K562 (cell line): ENCODE measurements at regions not wholly inside any gene's neighbourhood (a gene's known extent, or its start where the extent isn't known, plus 50 kb on each side); places are given as distances from the start of the nearest gene placed in this dataset.

ENCODE experiments used
- ATAC-seq: fragments of 200-7000 bp; cut with Tn5 transposase; 3 replicates; pipeline ENCODE4 v1.9.1; 2020; ENCODE audit warnings: moderate library complexity
- BruUV-seq: library from RNA; stranded (reverse); fragments of 400-500 nt; replicated peaks from 2 replicates; lab custom pipeline; 2021; lab: Mats Ljungman, UMichigan
- CTCF ChIA-PET: fragments of 300-600 bp; formaldehyde crosslinking; extraction: SDS; loops from one replicate; lab custom pipeline; 2021; ENCODE audit warnings: low intra/inter-chr PET ratio; lab: Yijun Ruan, JAX
- POLR2A ChIA-PET: fragments of 300-600, 350-650 bp; sonication (Branson Sonifier 250); formaldehyde crosslinking; extraction: SDS; loops from one replicate; lab custom pipeline; 2021; ENCODE audit warnings: antibody characterized with exemption, inconsistent platforms; lab: Yijun Ruan, JAX
- DNase-seq, 4 experiments: peaks; one replicate each; pipeline versions ENCODE4 v3.0.0 to v3.0.0-alpha.2; 2011 to 2018; ENCODE audit warnings: low spot score in 3 of 4, mixed read lengths in 3 of 4; ENCODE audit errors: extremely low read depth in 1 of 4
- FAIRE-seq: peaks from 2 replicates; lab custom pipeline; 2011; peaks lifted over from hg19 to GRCh38; lab: Jason Lieb, UNC
- H2AFZ ChIP-seq: 2 replicates; pipeline ENCODE4 v1.6.0; 2011; ENCODE audit warnings: low read depth, low read length, control low read depth, inconsistent platforms
- H3K27ac ChIP-seq: fragments of 200-600 bp; 3 replicates; pipeline ENCODE4 v1.8.0; 2011; ENCODE audit warnings: low read depth, mild to moderate bottlenecking, control low read depth, inconsistent platforms, low read length, moderate library complexity, mixed read lengths; ENCODE audit errors: extremely low read depth
- H3K27me3 ChIP-seq, 2 experiments: fragments of 300-600 bp in 1 of 2; 2 replicates in 1 of 2; 3 replicates in 1 of 2; pipeline versions ENCODE4 v1.6.0 to v1.8.0; 2011; ENCODE audit warnings: inconsistent platforms in 2 of 2, low read length in 2 of 2, mild to moderate bottlenecking in 1 of 2, mixed read lengths in 1 of 2, moderate library complexity in 1 of 2; ENCODE audit not compliant: control insufficient read depth in 2 of 2, insufficient read depth in 2 of 2
- H3K36me3 ChIP-seq: fragments of 300-600 bp; 3 replicates; pipeline ENCODE4 v1.8.0; 2011; ENCODE audit warnings: mild to moderate bottlenecking, low read length, inconsistent platforms; ENCODE audit not compliant: control insufficient read depth, insufficient read depth
- H3K4me1 ChIP-seq, 2 experiments: fragments of 200-600 bp in 1 of 2; replicated peaks in 1 of 2; 2 replicates in 1 of 2; 3 replicates in 1 of 2; pipeline versions ENCODE4 v1.5.1 to v1.8.0; 2011; ENCODE audit warnings: inconsistent platforms in 2 of 2, low read length in 2 of 2, mild to moderate bottlenecking in 1 of 2, mixed read lengths in 1 of 2, moderate library complexity in 1 of 2; ENCODE audit not compliant: control insufficient read depth in 2 of 2, insufficient read depth in 2 of 2
- H3K4me2 ChIP-seq: 2 replicates; pipeline ENCODE4 v1.6.1; 2011; ENCODE audit warnings: low read length, control low read depth, inconsistent platforms, mixed read lengths; ENCODE audit not compliant: insufficient read depth
- H3K4me3 ChIP-seq: fragments of 200-600 bp; sonication (generic), shearing (Covaris generic); 2 replicates; pipeline ENCODE4 v1.5.1; 2016; ENCODE audit warnings: control low read depth, inconsistent platforms
- H3K79me2 ChIP-seq: fragments of 200-600 bp; 3 replicates; pipeline ENCODE4 v1.8.0; 2011; ENCODE audit warnings: low read length, inconsistent platforms; ENCODE audit not compliant: control insufficient read depth, insufficient read depth
- H3K9ac ChIP-seq, 2 experiments: 2 replicates each; pipeline versions ENCODE4 v1.6.0 to v1.6.1; 2011; ENCODE audit warnings: low read depth in 2 of 2, low read length in 2 of 2, control low read depth in 1 of 2, inconsistent platforms in 1 of 2, mild to moderate bottlenecking in 1 of 2, mixed read lengths in 1 of 2; ENCODE audit not compliant: insufficient read depth in 1 of 2
- H3K9me1 ChIP-seq: one replicate; pipeline ENCODE4 v1.6.0; 2011; ENCODE audit warnings: inconsistent platforms, mild to moderate bottlenecking, low read length, moderate library complexity; ENCODE audit not compliant: control insufficient read depth, insufficient read depth
- H3K9me3 ChIP-seq: replicated peaks from 2 replicates; pipeline ENCODE4 v1.5.1; 2011; ENCODE audit warnings: low read depth, low read length, inconsistent platforms; ENCODE audit not compliant: control insufficient read depth, insufficient read depth
- H4K20me1 ChIP-seq: replicated peaks from 2 replicates; pipeline ENCODE4 v1.6.1; 2011; ENCODE audit warnings: low read length, inconsistent platforms, mixed read lengths; ENCODE audit not compliant: control insufficient read depth, insufficient read depth
- CREM ChIP-seq: IDR thresholded peaks from 2 replicates; pipeline ENCODE4 v1.6.1; 2014; ENCODE audit warnings: antibody characterized with exemption, low read depth
- CTCF ChIP-seq, 3 experiments: IDR thresholded peaks in 2 of 3; conservative IDR thresholded peaks in 1 of 3; 2 replicates each; pipeline ENCODE4 v1.5.1; 2011 to 2012; ENCODE audit warnings: low read length in 3 of 3, mild to moderate bottlenecking in 3 of 3, control low read depth in 2 of 3, improper control_type of control experiment in 1 of 3, inconsistent platforms in 1 of 3, low read depth in 1 of 3, mixed read lengths in 1 of 3, moderate library complexity in 1 of 3; ENCODE audit not compliant: insufficient read depth in 2 of 3
- EP300 ChIP-seq: IDR thresholded peaks from 2 replicates; pipeline ENCODE4 v1.6.1; 2012; ENCODE audit warnings: low read length, improper control_type of control experiment
- KLF13 ChIP-seq: fragments of 450-650 bp; IDR thresholded peaks from 2 replicates; pipeline ENCODE4 v1.6.1; 2016; ENCODE audit warnings: missing genetic modification characterization, low read depth, mild to moderate bottlenecking, missing compliant biosample characterization, moderate library complexity, borderline replicate concordance
- KLF16 ChIP-seq: IDR thresholded peaks from 2 replicates; pipeline ENCODE4 v1.6.1; 2016; ENCODE audit warnings: antibody characterized with exemption
- MAZ ChIP-seq, 2 experiments: fragments of 450-650 bp in 1 of 2; sonication (generic) in 1 of 2; formaldehyde crosslinking; IDR thresholded peaks in 1 of 2; conservative IDR thresholded peaks in 1 of 2; 2 replicates each; pipeline versions ENCODE4 v1.4.0 to v1.5.0; 2020; ENCODE audit warnings: mild to moderate bottlenecking in 1 of 2, missing genetic modification reagents in 1 of 2
- RAD21 ChIP-seq, 2 experiments: fragments of 250-450 bp in 1 of 2; fragments of 450-650 bp in 1 of 2; sonication (Bioruptor Pico) in 1 of 2; formaldehyde crosslinking in 1 of 2; IDR thresholded peaks in 1 of 2; conservative IDR thresholded peaks in 1 of 2; 2 replicates each; pipeline versions ENCODE4 v1.4.0 to v1.8.0; 2020 to 2022; ENCODE audit warnings: mild to moderate bottlenecking in 2 of 2, moderate library complexity in 1 of 2
- SRSF9 ChIP-seq: fragments of 200-400 bp; formaldehyde crosslinking; IDR thresholded peaks from 2 replicates; pipeline ENCODE4 v1.6.1; 2017; ENCODE audit warnings: low read depth, low read length, borderline replicate concordance
- TAL1 ChIP-seq: fragments of 450-650 bp; IDR thresholded peaks from 2 replicates; pipeline ENCODE4 v1.6.1; 2016; ENCODE audit warnings: mild to moderate bottlenecking
- ZBTB1 ChIP-seq: sonication (generic); formaldehyde crosslinking; IDR thresholded peaks from 2 replicates; pipeline ENCODE4 v1.8.1; 2023; ENCODE audit warnings: missing genetic modification reagents, low read depth, mild to moderate bottlenecking, borderline replicate concordance
- ZNF551 ChIP-seq: fragments of 250-450 bp; sonication (Bioruptor Pico); IDR thresholded peaks from 2 replicates; pipeline ENCODE4 v1.5.0; 2021; ENCODE audit warnings: mild to moderate bottlenecking, moderate library complexity
- WGBS: fragments of 100-300 bp; shearing (Covaris generic); methylation state at CpG from one replicate; pipeline ENCODE4 v1.1.6; 2016; ENCODE audit warnings: low coverage, mixed read lengths; ENCODE audit not compliant: insufficient coverage; ENCODE audit errors: missing lambda C conversion rate; 5-methylcytosine and 5-hydroxymethylcytosine counted together
- in situ Hi-C: fragments of 300-500 bp; cut with MboI; formaldehyde crosslinking; loops from 4 replicates; pipeline ENCODE4 v1.15.0; 2018; ENCODE audit warnings: inconsistent platforms, mixed read lengths
- intact Hi-C: fragments of 100-400 bp; cut with micrococcal nuclease; formaldehyde crosslinking; loops from 2 replicates; pipeline ENCODE4 v1.14.2; 2022
- TF ChIP-seq, protein P1 (sequence below): sonication (generic); formaldehyde crosslinking; IDR thresholded peaks from 2 replicates; pipeline ENCODE4 v1.8.1; 2023; ENCODE audit warnings: mild to moderate bottlenecking, missing genetic modification reagents

DNA sequence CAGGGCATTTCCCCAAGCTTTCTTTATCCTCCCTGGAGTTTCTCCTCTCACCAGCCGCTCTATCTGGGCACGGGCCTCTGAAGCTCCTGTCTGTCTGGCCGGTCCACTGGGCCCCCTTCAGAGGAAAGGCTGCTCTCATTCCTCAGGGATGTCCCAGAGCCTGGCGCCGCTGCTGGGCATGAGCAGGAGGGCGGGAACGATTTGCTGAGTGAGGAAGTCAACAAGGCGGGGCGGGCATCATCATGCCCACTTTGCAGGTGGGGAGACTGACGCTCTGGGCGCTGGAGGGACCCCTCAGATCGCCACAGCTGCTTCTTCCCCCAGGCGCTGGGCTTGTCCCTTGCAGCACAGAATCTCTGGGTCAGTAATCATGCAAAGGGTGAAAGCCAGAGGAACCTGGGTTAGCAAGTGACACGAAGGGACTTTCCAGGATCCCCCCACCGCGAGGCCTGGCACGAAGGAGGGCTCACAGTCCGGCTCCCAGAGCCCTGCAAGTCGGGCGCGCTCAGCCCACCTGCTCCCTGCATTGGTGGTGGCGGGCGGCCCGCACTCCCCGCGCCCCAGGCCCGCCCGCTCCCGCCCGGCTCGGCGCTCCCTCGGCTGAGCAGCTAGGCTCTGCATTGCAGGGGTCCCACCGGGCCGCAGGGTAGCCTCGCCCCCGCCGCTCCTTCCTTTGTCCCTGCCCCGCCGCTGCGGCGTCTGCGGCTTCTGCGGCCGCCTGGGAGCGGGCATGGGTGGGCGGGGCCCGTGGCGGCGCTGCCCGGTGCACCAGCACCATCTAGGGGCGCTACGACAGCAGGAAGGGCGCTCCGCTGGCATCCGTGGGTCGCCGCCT, 157.8 kb downstream of the CYRIA start:
- FAIRE-seq = no peak
- no peaks in the 10 kb centered on the region for H3K9me1 ChIP-seq
- in situ Hi-C loops (no loop called here), intact Hi-C loops (loop anchor here (5.0 kb wide), 1 partner anchor 571 kb away; no protein-coding TSS in a partner anchor)
- WGBS = 4% methylated on average over 31 of the region's 58 CpGs
- H4K20me1 ChIP-seq = no peaks in the 10 kb centered on the region; the same call in 1 of the 2 replicates
- H3K36me3 ChIP-seq = no peaks in the 10 kb centered on the region
- no peak overlapping the region for H3K4me3 ChIP-seq
- no peak overlapping the region for H3K4me2 ChIP-seq
- H3K9me3 ChIP-seq = no peaks in the 10 kb centered on the region
- no peak overlapping the region for H3K9ac ChIP-seq
- H3K27ac ChIP-seq = no peak overlapping the region
- no peak overlapping the region for H2AFZ ChIP-seq
- peak; percentile 78 for ATAC-seq
- H3K79me2 ChIP-seq = no peaks in the 10 kb centered on the region
- CTCF ChIA-PET = no interaction called here
- peaks cover 7 to 22% of the 10 kb centered on the region in 2 experiments; a peak in 3 of 5 replicates for H3K27me3 ChIP-seq
- peak; percentile 23 to 48 (median 42) for DNase-seq
- no TSS peak for BruUV-seq
- peaks cover 0 to 9% of the 10 kb centered on the region in 2 experiments; a peak in 1 of 5 replicates for H3K4me1 ChIP-seq
- POLR2A ChIA-PET = no interaction called here
- TF ChIP-seq SRSF9 = no peak
- no peak for TF ChIP-seq KLF16
- TF ChIP-seq KLF13 (tag) = peak; percentile 18; the same call in 1 of the 2 replicates
- TF ChIP-seq RAD21 (CRISPR knock-in tag; conservative IDR thresholded peaks at IDR 0.05 in 1 of 2, IDR thresholded peaks at IDR 0.05 in 1 of 2) = peak; percentile 53 to 73
- TF ChIP-seq ZBTB1 (CRISPR knock-in tag) = peak; percentile 96
- TF ChIP-seq CTCF (IDR thresholded peaks at IDR 0.05 in 2 of 3, conservative IDR thresholded peaks at IDR 0.05 in 1 of 3; ENCODE audit: insufficient read depth in 2 of 3, low read depth in 1 of 3, low read length in 3 of 3) = peak; percentile 35 to 59 (median 40); a peak in 4 of 6 replicates
- no peak for TF ChIP-seq TAL1
- TF ChIP-seq CREM = 0 out of 2 replicates have a peak, but pooled peaks have one; percentile 7
- no peak for TF ChIP-seq ZNF551 (CRISPR knock-in tag)
- TF ChIP-seq EP300 = no peak
- TF ChIP-seq, protein P1, sequence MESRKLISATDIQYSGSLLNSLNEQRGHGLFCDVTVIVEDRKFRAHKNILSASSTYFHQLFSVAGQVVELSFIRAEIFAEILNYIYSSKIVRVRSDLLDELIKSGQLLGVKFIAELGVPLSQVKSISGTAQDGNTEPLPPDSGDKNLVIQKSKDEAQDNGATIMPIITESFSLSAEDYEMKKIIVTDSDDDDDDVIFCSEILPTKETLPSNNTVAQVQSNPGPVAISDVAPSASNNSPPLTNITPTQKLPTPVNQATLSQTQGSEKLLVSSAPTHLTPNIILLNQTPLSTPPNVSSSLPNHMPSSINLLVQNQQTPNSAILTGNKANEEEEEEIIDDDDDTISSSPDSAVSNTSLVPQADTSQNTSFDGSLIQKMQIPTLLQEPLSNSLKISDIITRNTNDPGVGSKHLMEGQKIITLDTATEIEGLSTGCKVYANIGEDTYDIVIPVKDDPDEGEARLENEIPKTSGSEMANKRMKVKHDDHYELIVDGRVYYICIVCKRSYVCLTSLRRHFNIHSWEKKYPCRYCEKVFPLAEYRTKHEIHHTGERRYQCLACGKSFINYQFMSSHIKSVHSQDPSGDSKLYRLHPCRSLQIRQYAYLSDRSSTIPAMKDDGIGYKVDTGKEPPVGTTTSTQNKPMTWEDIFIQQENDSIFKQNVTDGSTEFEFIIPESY = peak; percentile 69
- peak in 1 of 2 experiments; percentile 48; a peak in 1 of 4 replicates for TF ChIP-seq MAZ (CRISPR knock-in tag; conservative IDR thresholded peaks at IDR 0.05 in 1 of 2, IDR thresholded peaks at IDR 0.05 in 1 of 2)
